GM19395 (cell line): ENCODE measurements at regions not wholly inside any gene's neighbourhood (a gene's known extent, or its start where the extent isn't known, plus 50 kb on each side); places are given as distances from the start of the nearest gene placed in this dataset.

Experiments used
- ATAC-seq: cut with Tn5 transposase; IDR thresholded peaks from one replicate; pipeline ENCODE4 v1.9.1; 2021; ENCODE audit warnings: mild to moderate bottlenecking, moderate library complexity; ENCODE audit not compliant: unreplicated experiment

GRCh38 chr6:48057601-48058000 lies 53.4 kb downstream of the PTCHD4 start:
- ATAC-seq, result no peak

DNA sequence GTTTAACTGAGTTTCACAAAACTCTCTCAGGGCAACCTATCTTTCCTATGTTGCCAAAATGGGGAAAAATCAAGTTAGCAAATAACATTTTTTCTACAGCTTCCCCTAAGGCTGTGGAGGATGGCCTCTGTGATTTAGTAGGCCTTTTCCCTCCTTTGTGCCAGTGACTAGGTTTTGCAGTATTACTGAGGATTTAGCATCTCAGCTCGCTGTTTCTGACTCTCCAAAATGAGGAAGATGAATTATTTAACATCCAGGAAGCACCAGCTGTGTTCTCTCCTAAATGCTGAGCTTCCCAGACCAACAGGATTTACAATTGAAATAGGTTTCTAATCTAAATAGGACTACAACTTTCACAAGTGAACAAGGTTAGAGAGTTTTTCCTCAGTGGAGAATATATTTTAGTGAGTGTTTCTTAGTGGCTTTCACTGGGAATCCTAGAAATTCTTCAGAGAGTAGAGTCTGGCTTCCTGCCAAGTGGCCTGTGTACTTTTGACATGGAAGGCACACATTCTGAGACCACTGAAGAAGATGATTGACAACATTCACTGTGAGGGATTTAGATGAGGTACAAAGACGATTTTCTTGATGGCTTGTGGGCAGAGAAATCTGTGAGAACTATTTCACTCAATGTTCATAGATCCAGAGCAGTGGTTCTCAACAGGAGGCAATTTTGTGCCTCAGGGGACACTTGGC lies 62.4 kb downstream of the PTCHD4 start:
- no peak for ATAC-seq

GRCh38 chr6:48041894-48042293 lies 69.1 kb downstream of the PTCHD4 start:
- ATAC-seq, result no peak

GRCh38 chr6:48037946-48038345 lies 73.1 kb downstream of the PTCHD4 start:
- no peak for ATAC-seq

GRCh38 chr6:48036316-48036715 lies 74.7 kb downstream of the PTCHD4 start:
- no peak for ATAC-seq

GRCh38 chr6:48032151-48032550 lies 78.8 kb downstream of the PTCHD4 start:
- no peak for ATAC-seq

- ATAC-seq, result no peak
These were observed 79.3 kb downstream of the PTCHD4 start for GRCh38 chr6:48031711-48032110.

DNA sequence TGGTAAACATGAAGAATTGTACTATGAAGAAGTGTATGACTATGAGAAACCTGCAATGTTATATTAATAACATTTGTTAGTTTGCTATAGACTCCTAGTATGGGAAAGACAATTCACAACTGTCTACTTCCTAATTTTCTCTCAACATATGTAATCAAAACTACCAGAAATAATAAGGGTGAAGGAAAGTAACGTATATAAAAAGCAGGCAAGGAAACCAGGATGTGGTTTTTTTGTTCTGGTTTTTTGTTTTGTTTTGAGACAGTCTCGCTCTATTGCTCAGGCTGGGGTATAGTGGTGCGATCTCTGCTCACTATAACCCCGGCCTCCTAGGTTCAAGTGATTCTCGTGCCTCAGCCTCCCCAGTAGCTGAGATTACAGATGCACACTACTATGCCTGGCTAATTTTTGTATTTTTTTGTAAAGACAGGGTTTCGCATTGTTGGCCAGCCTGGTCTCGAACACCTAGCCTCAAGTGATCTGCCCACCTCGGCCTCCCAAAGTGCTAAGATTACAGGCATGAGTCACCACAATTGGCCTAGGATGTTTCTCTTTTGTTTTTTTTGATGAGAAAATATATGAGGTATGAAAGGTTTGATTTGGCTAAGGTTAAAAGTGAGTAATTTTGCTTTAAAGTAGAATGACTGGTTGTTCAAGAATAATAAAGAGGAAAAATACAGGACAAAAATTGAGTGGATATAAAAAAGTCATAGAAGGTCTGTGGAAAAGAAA lies 83.1 kb downstream of the PTCHD4 start:
- peak; percentile 84 for ATAC-seq

DNA sequence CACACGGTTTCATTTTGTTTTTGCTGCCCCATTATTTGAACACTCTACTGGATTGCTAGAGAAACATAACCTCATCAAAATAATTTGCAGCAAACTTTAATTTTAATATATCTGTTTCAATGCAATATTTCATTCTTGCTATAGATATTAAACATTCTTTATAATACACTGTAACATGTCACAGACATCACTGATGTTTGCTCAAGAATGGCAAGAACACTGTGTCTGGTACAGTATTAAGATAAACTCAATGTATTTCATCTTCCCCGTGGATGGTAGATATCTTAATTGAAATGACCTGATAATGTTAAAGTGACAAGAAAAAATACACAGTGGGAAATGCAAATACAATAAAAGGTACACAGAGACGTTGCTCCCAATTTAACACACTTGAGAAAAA lies 86.0 kb downstream of the PTCHD4 start:
- ATAC-seq, result no peak

GRCh38 chr6:48021904-48022303 lies 89.1 kb downstream of the PTCHD4 start:
- no peak for ATAC-seq

- no peak for ATAC-seq
These were observed 94.8 kb downstream of the PTCHD4 start for GRCh38 chr6:48016020-48016755.

GRCh38 chr6:47992809-47993208 lies 118.2 kb downstream of the PTCHD4 start:
- ATAC-seq, result no peak

DNA sequence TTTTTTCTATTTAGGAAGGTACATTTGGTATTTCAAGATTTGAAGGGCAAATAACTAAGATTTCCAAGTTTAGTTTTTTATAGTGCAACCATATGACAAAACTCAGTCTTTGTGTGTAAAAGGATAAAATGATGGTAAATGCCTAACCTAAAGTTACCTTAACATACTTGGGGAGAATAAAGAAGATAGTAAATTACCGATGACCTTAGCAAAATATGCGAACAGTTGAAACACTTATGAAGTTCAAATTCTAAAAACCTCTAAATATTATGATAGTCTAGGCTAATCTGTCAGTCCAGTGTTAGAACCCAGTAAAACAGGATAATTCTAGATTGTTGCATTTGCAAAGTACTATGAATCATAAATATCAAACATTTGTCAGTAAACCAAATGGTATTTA lies 127.5 kb downstream of the PTCHD4 start:
- ATAC-seq, result no peak

GRCh38 chr6:47977314-47977713 lies 133.7 kb downstream of the PTCHD4 start:
- no peak for ATAC-seq

DNA sequence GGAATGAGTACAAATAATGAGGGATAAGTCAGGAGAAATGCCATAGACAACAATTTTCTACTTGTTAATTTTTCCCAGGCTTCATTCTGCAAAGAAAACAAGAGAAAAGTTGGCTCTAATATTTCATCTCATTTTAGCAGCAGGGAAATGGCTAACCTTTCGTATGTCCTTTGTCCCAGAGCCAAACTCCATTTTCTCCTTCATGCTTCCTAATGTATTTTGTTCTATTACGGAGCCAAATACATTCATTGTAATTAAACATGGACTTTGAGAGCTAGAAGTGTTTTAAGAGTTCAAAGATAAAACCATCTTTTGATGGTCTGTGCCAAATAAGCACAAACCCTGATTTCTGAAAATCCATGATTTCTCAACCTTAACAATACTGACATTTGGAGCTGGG lies 136.9 kb downstream of the PTCHD4 start:
- ATAC-seq, result no peak

GRCh38 chr6:47970826-47971225 lies 140.2 kb downstream of the PTCHD4 start:
- ATAC-seq, result no peak

GRCh38 chr6:47967843-47968242 lies 143.2 kb downstream of the PTCHD4 start:
- ATAC-seq, result no peak

DNA sequence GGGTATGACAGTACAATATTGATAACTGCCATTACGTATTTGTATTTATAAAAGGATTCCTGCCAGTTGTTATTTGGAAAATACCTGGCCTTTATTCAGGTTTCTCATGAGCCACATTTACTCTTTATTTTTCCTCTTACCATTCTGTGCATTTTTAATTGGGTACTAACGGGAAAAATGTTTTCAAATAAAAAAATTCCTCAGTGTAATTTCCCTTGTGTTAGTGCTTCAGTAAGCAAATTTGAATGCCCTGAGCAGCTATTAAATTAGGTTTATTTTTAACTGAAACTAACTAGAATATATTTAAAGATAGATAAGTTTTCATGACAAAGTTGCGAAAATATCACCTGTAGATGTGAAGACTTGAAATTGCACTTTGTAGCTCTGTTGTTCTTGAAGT lies 146.0 kb downstream of the PTCHD4 start:
- ATAC-seq, result no peak

DNA sequence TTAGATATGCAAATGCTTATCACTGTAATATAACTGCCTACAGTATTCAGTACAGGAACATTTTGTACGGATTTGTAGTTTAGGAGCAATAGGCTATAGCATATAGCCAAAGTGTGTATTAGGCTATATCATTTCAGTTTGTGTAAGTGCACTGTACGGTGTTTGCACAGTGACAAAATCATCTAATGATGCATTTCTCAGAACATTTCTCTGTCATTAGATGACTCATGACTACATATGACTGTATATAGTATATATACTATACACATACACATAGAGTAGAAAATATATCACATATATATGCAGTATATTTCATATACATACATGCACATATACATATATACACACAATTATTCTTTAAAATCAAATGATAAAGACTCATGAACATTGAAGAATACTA lies 158.4 kb downstream of the PTCHD4 start:
- no peak for ATAC-seq

DNA sequence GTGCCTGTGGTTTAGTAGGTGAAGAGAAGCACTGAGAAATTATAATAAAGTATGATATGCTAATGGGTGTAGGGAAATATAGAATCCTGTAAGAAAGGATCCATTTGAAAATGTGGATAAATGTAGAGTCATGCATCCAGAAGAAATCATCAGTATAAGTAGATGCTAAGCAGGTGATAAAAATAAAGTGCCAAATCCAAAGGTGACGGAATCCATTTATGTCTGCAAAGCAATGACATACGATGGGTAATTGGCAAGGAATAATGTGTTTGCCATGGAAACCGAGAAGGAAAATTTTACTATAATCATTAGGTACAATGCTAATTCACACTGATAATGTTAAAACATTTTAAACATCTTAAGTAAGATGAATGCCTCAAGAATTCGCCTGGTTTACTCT lies 163.0 kb downstream of the OPN5 start:
- ATAC-seq, result no peak

GRCh38 chr6:47938405-47938804 lies 156.6 kb downstream of the OPN5 start:
- ATAC-seq, result no peak

- no peak for ATAC-seq
These were observed 155.0 kb downstream of the OPN5 start for GRCh38 chr6:47936820-47937219.
